RWPE2 (cell line): ENCODE measurements at regions not wholly inside any gene's neighbourhood (a gene's known extent, or its start where the extent isn't known, plus 50 kb on each side); places are given as distances from the start of the nearest gene placed in this dataset.

Source experiments
- ATAC-seq: fragments of 200-7000 bp; cut with Tn5 transposase; 3 replicates; pipeline ENCODE4 v1.9.1; 2021; ENCODE audit warnings: low read depth
- DNase-seq: peaks from one replicate; pipeline ENCODE4 v3.0.0-alpha.2; 2020; ENCODE audit warnings: low spot score
- H3K27ac ChIP-seq: fragments of 450-650 bp; 2 replicates; pipeline ENCODE4 v1.5.1; 2017; ENCODE audit warnings: mild to moderate bottlenecking; ENCODE audit not compliant: poor library complexity, severe bottlenecking
- H3K27me3 ChIP-seq: fragments of 250-450 bp; sonication (Bioruptor Pico); 2 replicates; pipeline ENCODE4 v1.5.1; 2021; ENCODE audit warnings: mild to moderate bottlenecking, moderate library complexity; ENCODE audit not compliant: insufficient read depth, poor library complexity, severe bottlenecking
- H3K36me3 ChIP-seq: fragments of 250-450 bp; sonication (Bioruptor Pico); 2 replicates; pipeline ENCODE4 v1.5.1; 2020; ENCODE audit warnings: low read depth, mild to moderate bottlenecking, moderate library complexity
- H3K4me1 ChIP-seq: fragments of 250-450 bp; sonication (Bioruptor Pico); 2 replicates; pipeline ENCODE4 v1.5.1; 2021; ENCODE audit warnings: mild to moderate bottlenecking, moderate library complexity; ENCODE audit not compliant: insufficient read depth, poor library complexity, severe bottlenecking
- H3K4me3 ChIP-seq: fragments of 250-450 bp; sonication (Bioruptor Pico); 2 replicates; pipeline ENCODE4 v1.5.1; 2021; ENCODE audit warnings: mild to moderate bottlenecking, moderate library complexity; ENCODE audit not compliant: severe bottlenecking
- H3K9me3 ChIP-seq: fragments of 250-450 bp; sonication (Bioruptor Pico); 2 replicates; pipeline ENCODE4 v1.5.1; 2021; ENCODE audit warnings: mild to moderate bottlenecking, moderate library complexity; ENCODE audit not compliant: severe bottlenecking
- CTCF ChIP-seq: fragments of 450-650 bp; IDR thresholded peaks from one replicate; pipeline ENCODE4 v1.5.1; 2017; ENCODE audit warnings: mild to moderate bottlenecking, moderate library complexity; ENCODE audit not compliant: poor library complexity, severe bottlenecking

- Histone ChIP-seq H3K36me3 (no peaks in the 10 kb centered on the region), H3K4me3 (no peak overlapping the region), H3K27me3 (peaks cover 18% of the 10 kb centered on the region), H3K4me1 (no peaks in the 10 kb centered on the region), H3K9me3 (no peaks in the 10 kb centered on the region), H3K27ac (no peak overlapping the region)
- no peak for ATAC-seq
- no peak for DNase-seq
- no peak for TF ChIP-seq CTCF
Observed at GRCh38 chr15:91688811-91689210, 164.7 kb upstream of the SLCO3A1 start.

GRCh38 chr15:91689377-91689776 is 164.1 kb upstream of the SLCO3A1 start:
- H3K4me3 ChIP-seq = no peak overlapping the region
- no peaks in the 10 kb centered on the region for H3K4me1 ChIP-seq
- ATAC-seq = no peak
- DNase-seq = no peak
- H3K36me3 ChIP-seq = no peaks in the 10 kb centered on the region
- no peak for TF ChIP-seq CTCF
- no peak overlapping the region for H3K27ac ChIP-seq
- peaks cover 12% of the 10 kb centered on the region for H3K27me3 ChIP-seq
- H3K9me3 ChIP-seq = no peaks in the 10 kb centered on the region

- Histone ChIP-seq H3K36me3 (no peaks in the 10 kb centered on the region), H3K27me3 (no peaks in the 10 kb centered on the region), H3K4me3 (no peak overlapping the region), H3K27ac (no peak overlapping the region), H3K4me1 (no peaks in the 10 kb centered on the region), H3K9me3 (no peaks in the 10 kb centered on the region)
- ATAC-seq (no peak; the same call in 2 of the 3 replicates), DNase-seq (no peak)
- no peak for TF ChIP-seq CTCF
Observed at GRCh38 chr15:91692596-91692995, 160.9 kb upstream of the SLCO3A1 start.

GRCh38 chr15:91694131-91694830 is 159.2 kb upstream of the SLCO3A1 start:
- H3K27ac ChIP-seq = no peak overlapping the region
- H3K4me3 ChIP-seq = no peak overlapping the region
- H3K4me1 ChIP-seq = no peaks in the 10 kb centered on the region
- DNase-seq = no peak
- no peak for TF ChIP-seq CTCF
- no peaks in the 10 kb centered on the region for H3K27me3 ChIP-seq
- H3K36me3 ChIP-seq = no peaks in the 10 kb centered on the region
- H3K9me3 ChIP-seq = no peaks in the 10 kb centered on the region
- ATAC-seq = peak; percentile 30; the same call in 1 of the 3 replicates

- Histone ChIP-seq H3K4me3 (no peak overlapping the region), H3K4me1 (no peaks in the 10 kb centered on the region), H3K27me3 (no peaks in the 10 kb centered on the region), H3K36me3 (no peaks in the 10 kb centered on the region), H3K27ac (no peak overlapping the region), H3K9me3 (no peaks in the 10 kb centered on the region)
- DNase-seq = no peak
- no peak for TF ChIP-seq CTCF
- ATAC-seq = peak; percentile 85
Observed at GRCh38 chr15:91694831-91695210, 158.7 kb upstream of the SLCO3A1 start.
